ENCODE measurements at regions not wholly inside any gene's neighbourhood (a gene's known extent, or its start where the extent isn't known, plus 50 kb on each side); places are given as distances from the start of the nearest gene placed in this dataset.

DNA sequence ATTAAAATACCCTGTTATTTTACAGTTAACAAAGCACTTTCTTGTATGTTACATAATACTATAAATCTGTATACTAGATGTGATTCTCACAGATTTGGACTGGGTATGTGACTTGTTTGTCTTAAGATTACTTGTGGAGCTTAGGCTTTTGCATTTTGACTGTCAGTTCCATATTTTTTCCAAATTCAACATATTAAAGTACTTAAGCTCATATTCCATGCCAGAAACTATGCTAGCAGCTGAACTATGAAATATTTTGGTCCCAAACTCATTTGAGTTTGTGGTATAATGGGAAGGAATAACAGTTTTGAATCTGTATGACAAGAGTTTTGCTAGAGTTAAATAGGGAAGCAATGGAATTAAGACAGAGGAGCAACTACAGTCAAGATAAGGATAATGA lies 841.4 kb downstream of the JRKL start:
- ChIA-PET POLR2A (no interaction called here), CTCF (no interaction called here)
- no peaks in the 10 kb centered on the region for H3K4me1 ChIP-seq (ENCODE audit: control insufficient read depth in 1 of 2, insufficient read depth in 2 of 2, low read depth in 1 of 2, low read length in 1 of 2)
- H3K4me3 ChIP-seq (ENCODE audit: low read depth in 2 of 2, low read length in 1 of 2): no peak overlapping the region
- H3K27ac ChIP-seq (ENCODE audit: low read depth in 2 of 2, low read length in 1 of 2): no peak overlapping the region
- H2AFZ ChIP-seq (ENCODE audit: low read depth): no peak overlapping the region
- H3K79me2 ChIP-seq (ENCODE audit: insufficient read depth): no peaks in the 10 kb centered on the region
- no peaks in the 10 kb centered on the region for H3K9me3 ChIP-seq
- H3K9ac ChIP-seq: no peak overlapping the region
- H3F3A ChIP-seq (replicated peaks; ENCODE audit: insufficient read depth): no peaks in the 10 kb centered on the region
- no peaks in the 10 kb centered on the region for H4K20me1 ChIP-seq (ENCODE audit: insufficient read depth)
- TF ChIP-seq FOXM1 (IDR thresholded peaks at IDR 0.05; ENCODE audit: low read depth): no peak
- DNase-seq: no peak
- no peaks in the 10 kb centered on the region for H3K36me3 ChIP-seq (replicated peaks in 1 of 2; ENCODE audit: control insufficient read depth in 1 of 2, insufficient read depth in 2 of 2, low read length in 1 of 2)
- H3K9me2 ChIP-seq: no peaks in the 10 kb centered on the region
- no peaks in the 10 kb centered on the region for H3K27me3 ChIP-seq (ENCODE audit: insufficient read depth)
- H3K4me2 ChIP-seq: no peak overlapping the region

DNA sequence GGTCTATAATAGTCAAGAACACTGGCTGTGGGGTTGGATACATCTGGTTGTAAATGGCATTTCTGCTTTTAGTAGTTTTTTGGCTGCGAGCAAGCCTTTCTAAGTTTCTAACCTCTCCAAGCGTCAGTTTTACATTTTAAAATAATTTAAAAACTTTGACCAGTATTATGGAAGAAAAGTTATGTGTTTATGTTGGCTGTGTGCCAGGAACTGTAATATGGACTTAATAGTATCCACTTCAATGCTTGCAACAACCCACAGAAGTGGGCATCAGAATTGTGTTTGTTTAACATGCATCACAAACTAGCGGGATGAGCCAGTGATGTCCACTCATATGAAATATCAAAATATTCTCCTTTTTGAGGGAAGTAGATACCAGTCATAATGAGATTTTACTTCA lies 844.2 kb downstream of the JRKL start:
- POLR2A ChIA-PET: no interaction called here
- no peaks in the 10 kb centered on the region for H4K20me1 ChIP-seq (ENCODE audit: insufficient read depth)
- H3F3A ChIP-seq (replicated peaks; ENCODE audit: insufficient read depth): no peaks in the 10 kb centered on the region
- H3K4me2 ChIP-seq: no peak overlapping the region
- H3K9me2 ChIP-seq: no peaks in the 10 kb centered on the region
- H3K79me2 ChIP-seq (ENCODE audit: insufficient read depth): no peaks in the 10 kb centered on the region
- H3K36me3 ChIP-seq (replicated peaks in 1 of 2; ENCODE audit: control insufficient read depth in 1 of 2, insufficient read depth in 2 of 2, low read length in 1 of 2): no peaks in the 10 kb centered on the region
- H3K9ac ChIP-seq: no peak overlapping the region
- no peaks in the 10 kb centered on the region for H3K9me3 ChIP-seq
- no peak overlapping the region for H3K27ac ChIP-seq (ENCODE audit: low read depth in 2 of 2, low read length in 1 of 2)
- no peak overlapping the region for H3K4me3 ChIP-seq (ENCODE audit: low read depth in 2 of 2, low read length in 1 of 2)
- WGBS (ENCODE audit: low lambda C conversion rate): 39% methylated on average over 3 of the region's 3 CpGs
- no peaks in the 10 kb centered on the region for H3K4me1 ChIP-seq (ENCODE audit: control insufficient read depth in 1 of 2, insufficient read depth in 2 of 2, low read depth in 1 of 2, low read length in 1 of 2)
- no peaks in the 10 kb centered on the region for H3K27me3 ChIP-seq (ENCODE audit: insufficient read depth)
- no peak for DNase-seq
- TF ChIP-seq YY1 (IDR thresholded peaks at IDR 0.05; ENCODE audit: low read depth) (no peak), MXI1 (IDR thresholded peaks at IDR 0.05; ENCODE audit: low read depth, low read length) (no peak), RCOR1 (IDR thresholded peaks at IDR 0.05; ENCODE audit: low read length) (no peak), FOSL2 (IDR thresholded peaks at IDR 0.05; ENCODE audit: borderline replicate concordance, low read depth) (no peak), RFX5 (IDR thresholded peaks at IDR 0.05; ENCODE audit: low read length) (no peak), TEAD4 (IDR thresholded peaks at IDR 0.05; ENCODE audit: borderline replicate concordance, insufficient read depth) (no peak), CHD2 (IDR thresholded peaks at IDR 0.05; ENCODE audit: low read length, partially characterized antibody) (no peak), FOXJ3 (CRISPR knock-in tag; IDR thresholded peaks at IDR 0.05) (no peak)
- TF ChIP-seq, protein P1, sequence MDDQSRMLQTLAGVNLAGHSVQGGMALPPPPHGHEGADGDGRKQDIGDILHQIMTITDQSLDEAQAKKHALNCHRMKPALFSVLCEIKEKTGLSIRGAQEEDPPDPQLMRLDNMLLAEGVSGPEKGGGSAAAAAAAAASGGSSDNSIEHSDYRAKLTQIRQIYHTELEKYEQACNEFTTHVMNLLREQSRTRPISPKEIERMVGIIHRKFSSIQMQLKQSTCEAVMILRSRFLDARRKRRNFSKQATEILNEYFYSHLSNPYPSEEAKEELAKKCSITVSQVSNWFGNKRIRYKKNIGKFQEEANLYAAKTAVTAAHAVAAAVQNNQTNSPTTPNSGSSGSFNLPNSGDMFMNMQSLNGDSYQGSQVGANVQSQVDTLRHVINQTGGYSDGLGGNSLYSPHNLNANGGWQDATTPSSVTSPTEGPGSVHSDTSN (IDR thresholded peaks at IDR 0.05): no peak
- TF ChIP-seq, protein P2, sequence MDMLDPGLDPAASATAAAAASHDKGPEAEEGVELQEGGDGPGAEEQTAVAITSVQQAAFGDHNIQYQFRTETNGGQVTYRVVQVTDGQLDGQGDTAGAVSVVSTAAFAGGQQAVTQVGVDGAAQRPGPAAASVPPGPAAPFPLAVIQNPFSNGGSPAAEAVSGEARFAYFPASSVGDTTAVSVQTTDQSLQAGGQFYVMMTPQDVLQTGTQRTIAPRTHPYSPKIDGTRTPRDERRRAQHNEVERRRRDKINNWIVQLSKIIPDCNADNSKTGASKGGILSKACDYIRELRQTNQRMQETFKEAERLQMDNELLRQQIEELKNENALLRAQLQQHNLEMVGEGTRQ (IDR thresholded peaks at IDR 0.05; ENCODE audit: borderline replicate concordance, low read depth, low read length): no peak
- H2AFZ ChIP-seq (ENCODE audit: low read depth): no peak overlapping the region
- CTCF ChIA-PET: interaction anchor here (1.0 kb wide), 1 partner anchor 9 kb away, joined by 4 read pairs; no protein-coding TSS in a partner anchor

DNA sequence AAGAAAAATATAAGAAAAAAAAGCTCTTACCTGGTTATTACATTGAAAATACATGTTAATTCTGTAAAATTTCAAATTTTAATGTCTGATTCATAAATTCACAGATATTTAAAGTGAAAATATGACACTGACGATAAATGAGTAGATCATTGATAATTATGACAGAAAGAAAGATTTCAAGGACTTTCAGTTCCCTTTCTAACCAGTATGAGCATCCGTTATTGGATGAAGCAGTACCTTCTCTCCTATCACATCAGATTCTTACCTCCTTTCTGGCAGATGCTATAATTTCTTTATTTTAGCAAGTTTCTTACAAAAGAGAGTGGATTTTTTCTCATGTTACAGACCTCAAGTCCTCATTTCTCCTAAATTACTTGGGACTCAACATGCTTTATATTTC lies 847.3 kb downstream of the JRKL start:
- no peaks in the 10 kb centered on the region for H3K36me3 ChIP-seq (replicated peaks in 1 of 2; ENCODE audit: control insufficient read depth in 1 of 2, insufficient read depth in 2 of 2, low read length in 1 of 2)
- no peaks in the 10 kb centered on the region for H3K4me1 ChIP-seq (ENCODE audit: control insufficient read depth in 1 of 2, insufficient read depth in 2 of 2, low read depth in 1 of 2, low read length in 1 of 2)
- no peak overlapping the region for H2AFZ ChIP-seq (ENCODE audit: low read depth)
- no peaks in the 10 kb centered on the region for H4K20me1 ChIP-seq (ENCODE audit: insufficient read depth)
- CTCF ChIA-PET: no interaction called here
- TF ChIP-seq ELF1 (IDR thresholded peaks at IDR 0.05) (no peak), SMC3 (IDR thresholded peaks at IDR 0.05; ENCODE audit: low read depth, low read length) (no peak), RCOR1 (IDR thresholded peaks at IDR 0.05; ENCODE audit: low read length) (no peak), POLR2AphosphoS5 (IDR thresholded peaks at IDR 0.05; ENCODE audit: low read depth, low read length) (no peak)
- TF ChIP-seq, protein P3, sequence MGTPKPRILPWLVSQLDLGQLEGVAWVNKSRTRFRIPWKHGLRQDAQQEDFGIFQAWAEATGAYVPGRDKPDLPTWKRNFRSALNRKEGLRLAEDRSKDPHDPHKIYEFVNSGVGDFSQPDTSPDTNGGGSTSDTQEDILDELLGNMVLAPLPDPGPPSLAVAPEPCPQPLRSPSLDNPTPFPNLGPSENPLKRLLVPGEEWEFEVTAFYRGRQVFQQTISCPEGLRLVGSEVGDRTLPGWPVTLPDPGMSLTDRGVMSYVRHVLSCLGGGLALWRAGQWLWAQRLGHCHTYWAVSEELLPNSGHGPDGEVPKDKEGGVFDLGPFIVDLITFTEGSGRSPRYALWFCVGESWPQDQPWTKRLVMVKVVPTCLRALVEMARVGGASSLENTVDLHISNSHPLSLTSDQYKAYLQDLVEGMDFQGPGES (IDR thresholded peaks at IDR 0.05; ENCODE audit: low read depth, low read length): no peak
- TF ChIP-seq, protein P4, sequence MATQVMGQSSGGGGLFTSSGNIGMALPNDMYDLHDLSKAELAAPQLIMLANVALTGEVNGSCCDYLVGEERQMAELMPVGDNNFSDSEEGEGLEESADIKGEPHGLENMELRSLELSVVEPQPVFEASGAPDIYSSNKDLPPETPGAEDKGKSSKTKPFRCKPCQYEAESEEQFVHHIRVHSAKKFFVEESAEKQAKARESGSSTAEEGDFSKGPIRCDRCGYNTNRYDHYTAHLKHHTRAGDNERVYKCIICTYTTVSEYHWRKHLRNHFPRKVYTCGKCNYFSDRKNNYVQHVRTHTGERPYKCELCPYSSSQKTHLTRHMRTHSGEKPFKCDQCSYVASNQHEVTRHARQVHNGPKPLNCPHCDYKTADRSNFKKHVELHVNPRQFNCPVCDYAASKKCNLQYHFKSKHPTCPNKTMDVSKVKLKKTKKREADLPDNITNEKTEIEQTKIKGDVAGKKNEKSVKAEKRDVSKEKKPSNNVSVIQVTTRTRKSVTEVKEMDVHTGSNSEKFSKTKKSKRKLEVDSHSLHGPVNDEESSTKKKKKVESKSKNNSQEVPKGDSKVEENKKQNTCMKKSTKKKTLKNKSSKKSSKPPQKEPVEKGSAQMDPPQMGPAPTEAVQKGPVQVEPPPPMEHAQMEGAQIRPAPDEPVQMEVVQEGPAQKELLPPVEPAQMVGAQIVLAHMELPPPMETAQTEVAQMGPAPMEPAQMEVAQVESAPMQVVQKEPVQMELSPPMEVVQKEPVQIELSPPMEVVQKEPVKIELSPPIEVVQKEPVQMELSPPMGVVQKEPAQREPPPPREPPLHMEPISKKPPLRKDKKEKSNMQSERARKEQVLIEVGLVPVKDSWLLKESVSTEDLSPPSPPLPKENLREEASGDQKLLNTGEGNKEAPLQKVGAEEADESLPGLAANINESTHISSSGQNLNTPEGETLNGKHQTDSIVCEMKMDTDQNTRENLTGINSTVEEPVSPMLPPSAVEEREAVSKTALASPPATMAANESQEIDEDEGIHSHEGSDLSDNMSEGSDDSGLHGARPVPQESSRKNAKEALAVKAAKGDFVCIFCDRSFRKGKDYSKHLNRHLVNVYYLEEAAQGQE (IDR thresholded peaks at IDR 0.05; ENCODE audit: low read depth, low read length): no peak
- no peaks in the 10 kb centered on the region for H3F3A ChIP-seq (replicated peaks; ENCODE audit: insufficient read depth)
- H3K79me2 ChIP-seq (ENCODE audit: insufficient read depth): no peaks in the 10 kb centered on the region
- no peaks in the 10 kb centered on the region for H3K9me3 ChIP-seq
- no peak overlapping the region for H3K27ac ChIP-seq (ENCODE audit: low read depth in 2 of 2, low read length in 1 of 2)
- POLR2A ChIA-PET: no interaction called here
- H3K9ac ChIP-seq: no peak overlapping the region
- DNase-seq: no peak
- no peaks in the 10 kb centered on the region for H3K9me2 ChIP-seq
- H3K4me2 ChIP-seq: no peak overlapping the region
- WGBS (ENCODE audit: low lambda C conversion rate): 29% methylated on average over 2 of the region's 2 CpGs
- no peak overlapping the region for H3K4me3 ChIP-seq (ENCODE audit: low read depth in 2 of 2, low read length in 1 of 2)
- H3K27me3 ChIP-seq (ENCODE audit: insufficient read depth): no peaks in the 10 kb centered on the region

Data from SK-N-SH (cell line).